SK-N-MC (cell line): ENCODE measurements at regions not wholly inside any gene's neighbourhood (a gene's known extent, or its start where the extent isn't known, plus 50 kb on each side); places are given as distances from the start of the nearest gene placed in this dataset.

Experiments used
- EZH2 ChIP-seq: fragments of 200-600 bp; sonication (generic); IDR thresholded peaks from one replicate; pipeline ENCODE4 v1.6.1; 2017; ENCODE audit warnings: antibody characterized with exemption
- POLR2AphosphoS5 ChIP-seq: IDR thresholded peaks from 2 replicates; pipeline ENCODE4 v1.6.1; 2012; ENCODE audit warnings: mild to moderate bottlenecking, low read depth, low read length, borderline replicate concordance

- TF ChIP-seq EZH2 (no peak), POLR2AphosphoS5 (no peak)
These were observed 203.9 kb upstream of the PLPP4 start for GRCh38 chr10:120253131-120253530.
